Left ventricle myocardium inferior (tissue), 1 donor: ENCODE measurements at regions not wholly inside any gene's neighbourhood (a gene's known extent, or its start where the extent isn't known, plus 50 kb on each side); places are given as distances from the start of the nearest gene placed in this dataset.

ENCODE experiments used
- DNase-seq: peaks from one replicate; pipeline ENCODE4 v3.0.0-alpha.2; 2020
- H3K27ac ChIP-seq: fragments of 200-600 bp; replicated peaks from 2 replicates; pipeline ENCODE4 v1.8.0; 2021
- H3K27me3 ChIP-seq: fragments of 200-600 bp; 2 replicates; pipeline ENCODE4 v1.8.0; 2021; ENCODE audit warnings: low read depth
- H3K36me3 ChIP-seq: fragments of 200-600 bp; 2 replicates; pipeline ENCODE4 v1.8.0; 2021
- H3K4me1 ChIP-seq: fragments of 200-600 bp; 2 replicates; pipeline ENCODE4 v1.8.0; 2021
- H3K4me3 ChIP-seq: fragments of 200-600 bp; 2 replicates; pipeline ENCODE4 v1.8.0; 2021; ENCODE audit warnings: mild to moderate bottlenecking, moderate library complexity
- H3K9me3 ChIP-seq: fragments of 200-600 bp; replicated peaks from 2 replicates; pipeline ENCODE4 v1.8.0; 2021
- CTCF ChIP-seq: fragments of 200-600 bp; IDR thresholded peaks from 2 replicates; pipeline ENCODE4 v1.8.0; 2021; ENCODE audit warnings: antibody characterized with exemption, mild to moderate bottlenecking, borderline replicate concordance
- intact Hi-C: fragments of 100-400 bp; cut with micrococcal nuclease; formaldehyde crosslinking; loops from one replicate; pipeline ENCODE4 v1.11.0; 2022
- donor health status: DM: no; HTN: yes; CAD: no; lungs with severe emphysema.

DNA sequence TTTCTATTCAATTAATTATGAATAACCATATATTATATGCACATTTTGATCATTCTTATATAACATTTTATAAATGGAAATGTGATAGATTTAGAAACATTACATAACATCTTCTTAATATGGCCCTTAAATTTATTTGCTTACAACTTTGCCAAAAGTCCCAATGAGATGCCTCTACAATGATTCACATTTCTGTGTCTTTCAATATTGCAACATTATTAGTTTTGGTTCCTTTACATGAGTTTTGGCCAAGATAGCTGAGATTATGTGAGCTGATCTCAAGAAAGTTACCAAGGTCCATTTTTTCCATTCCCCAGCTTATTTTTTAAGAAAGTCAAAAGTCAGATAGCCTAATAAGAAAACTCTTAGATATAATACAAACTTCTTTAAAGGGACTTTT is 361.2 kb downstream of the PCDH7 start:
- Histone ChIP-seq H3K27me3 (no peaks in the 10 kb centered on the region), H3K36me3 (no peaks in the 10 kb centered on the region), H3K9me3 (no peaks in the 10 kb centered on the region), H3K27ac (no peak overlapping the region), H3K4me1 (peaks cover 9% of the 10 kb centered on the region), H3K4me3 (no peak overlapping the region)
- TF ChIP-seq CTCF: no peak
- intact Hi-C loops: no loop called here
- no peak for DNase-seq

GRCh38 chr4:31083456-31083855 is 363.3 kb downstream of the PCDH7 start:
- H3K27ac ChIP-seq: no peak overlapping the region
- TF ChIP-seq CTCF: no peak
- H3K4me1 ChIP-seq: peaks cover 18% of the 10 kb centered on the region
- no peaks in the 10 kb centered on the region for H3K27me3 ChIP-seq
- H3K4me3 ChIP-seq: no peak overlapping the region
- intact Hi-C loops: no loop called here
- no peak for DNase-seq
- no peaks in the 10 kb centered on the region for H3K9me3 ChIP-seq
- H3K36me3 ChIP-seq: no peaks in the 10 kb centered on the region

GRCh38 chr4:31084806-31085416 is 364.7 kb downstream of the PCDH7 start:
- Histone ChIP-seq H3K36me3 (no peaks in the 10 kb centered on the region), H3K4me3 (no peak overlapping the region), H3K27me3 (no peaks in the 10 kb centered on the region), H3K4me1 (peaks cover 18% of the 10 kb centered on the region), H3K27ac (peak overlapping the region; percentile 47), H3K9me3 (no peaks in the 10 kb centered on the region)
- intact Hi-C loops: no loop called here
- no peak for DNase-seq
- TF ChIP-seq CTCF: no peak

GRCh38 chr4:31085689-31086088 is 365.5 kb downstream of the PCDH7 start:
- intact Hi-C loops: no loop called here
- H3K4me1 ChIP-seq: peaks cover 22% of the 10 kb centered on the region

DNA sequence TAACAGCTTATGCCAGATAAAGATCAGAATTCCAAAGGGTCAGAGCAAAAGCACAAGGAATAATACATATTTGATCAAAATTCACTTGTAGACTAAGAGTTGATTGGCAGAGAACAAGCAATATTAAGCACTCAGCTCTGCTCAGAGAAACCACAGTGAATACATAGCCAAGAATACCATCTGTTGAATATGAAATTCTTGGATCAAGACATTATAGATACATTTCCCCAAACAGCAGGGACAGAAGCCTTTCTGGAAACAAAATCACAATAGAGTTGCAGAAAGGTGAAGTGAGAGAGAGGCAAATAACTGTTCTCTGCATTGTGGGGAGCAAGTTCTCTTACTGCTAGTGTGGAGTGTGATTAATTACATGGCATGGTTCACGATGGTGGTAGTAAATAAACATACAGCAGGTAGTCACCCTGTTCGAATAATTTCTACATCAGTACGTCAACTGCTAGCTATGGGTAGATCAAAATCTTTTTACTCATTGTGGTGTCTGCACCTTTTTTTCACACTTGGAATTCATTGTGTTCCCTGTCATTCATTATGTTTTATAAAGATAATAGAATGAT is 366.7 kb downstream of the PCDH7 start:
- no peaks in the 10 kb centered on the region for H3K9me3 ChIP-seq
- peaks cover 22% of the 10 kb centered on the region for H3K4me1 ChIP-seq
- H3K27ac ChIP-seq: peak overlapping the region; percentile 71
- intact Hi-C loops: no loop called here
- no peak overlapping the region for H3K4me3 ChIP-seq
- no peaks in the 10 kb centered on the region for H3K36me3 ChIP-seq
- H3K27me3 ChIP-seq: no peaks in the 10 kb centered on the region
- DNase-seq: no peak
- TF ChIP-seq CTCF: no peak

More at GRCh38 chr4:31085689-31086088, 365.5 kb downstream of the PCDH7 start:
- no peaks in the 10 kb centered on the region for H3K9me3 ChIP-seq
- no peak for TF ChIP-seq CTCF
- H3K27me3 ChIP-seq: no peaks in the 10 kb centered on the region
- no peak overlapping the region for H3K4me3 ChIP-seq
- H3K36me3 ChIP-seq: no peaks in the 10 kb centered on the region
- peak overlapping the region; percentile 71 for H3K27ac ChIP-seq
- DNase-seq: no peak
